ENCODE measurements at regions not wholly inside any gene's neighbourhood (a gene's known extent, or its start where the extent isn't known, plus 50 kb on each side); places are given as distances from the start of the nearest gene placed in this dataset.
"Not testable (repeated sequence)": the region's sequence is repeated elsewhere in the genome, so short reads cannot be mapped to it uniquely, and the experiment has no call there.

DNA sequence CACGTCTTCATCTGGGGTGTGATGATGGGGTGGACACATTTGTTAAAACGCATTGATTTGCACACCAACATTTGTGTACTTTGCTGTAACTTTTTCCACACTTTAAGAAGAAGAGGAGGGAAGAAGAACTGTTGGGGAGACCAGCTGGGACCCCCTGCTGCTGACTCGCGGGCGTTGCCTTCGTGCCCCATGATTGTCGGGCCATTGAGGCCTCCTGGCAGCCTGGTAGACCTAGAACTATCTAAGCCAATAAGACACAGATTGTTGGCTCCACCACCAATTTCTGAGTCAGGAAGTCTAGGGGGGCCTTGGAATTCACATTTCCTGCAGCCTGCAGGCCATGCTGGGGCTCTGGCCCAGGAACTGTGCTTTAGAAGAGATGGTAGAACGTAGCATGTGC lies 105.5 kb downstream of the TNFRSF13B start:
- no peaks in the 10 kb centered on the region for H3K36me3 ChIP-seq (ENCODE audit: low read depth)
- DNase-seq: peak in 1 of 3 donors; percentile 21
- TF ChIP-seq, protein P1, sequence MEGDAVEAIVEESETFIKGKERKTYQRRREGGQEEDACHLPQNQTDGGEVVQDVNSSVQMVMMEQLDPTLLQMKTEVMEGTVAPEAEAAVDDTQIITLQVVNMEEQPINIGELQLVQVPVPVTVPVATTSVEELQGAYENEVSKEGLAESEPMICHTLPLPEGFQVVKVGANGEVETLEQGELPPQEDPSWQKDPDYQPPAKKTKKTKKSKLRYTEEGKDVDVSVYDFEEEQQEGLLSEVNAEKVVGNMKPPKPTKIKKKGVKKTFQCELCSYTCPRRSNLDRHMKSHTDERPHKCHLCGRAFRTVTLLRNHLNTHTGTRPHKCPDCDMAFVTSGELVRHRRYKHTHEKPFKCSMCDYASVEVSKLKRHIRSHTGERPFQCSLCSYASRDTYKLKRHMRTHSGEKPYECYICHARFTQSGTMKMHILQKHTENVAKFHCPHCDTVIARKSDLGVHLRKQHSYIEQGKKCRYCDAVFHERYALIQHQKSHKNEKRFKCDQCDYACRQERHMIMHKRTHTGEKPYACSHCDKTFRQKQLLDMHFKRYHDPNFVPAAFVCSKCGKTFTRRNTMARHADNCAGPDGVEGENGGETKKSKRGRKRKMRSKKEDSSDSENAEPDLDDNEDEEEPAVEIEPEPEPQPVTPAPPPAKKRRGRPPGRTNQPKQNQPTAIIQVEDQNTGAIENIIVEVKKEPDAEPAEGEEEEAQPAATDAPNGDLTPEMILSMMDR (IDR thresholded peaks at IDR 0.05): no peak
- H3K4me3 ChIP-seq: no peak overlapping the region
- no peaks in the 10 kb centered on the region for H3K9me3 ChIP-seq
- intact Hi-C loops (cut with DNase I, micrococcal nuclease): no loop called here
- ATAC-seq: no peak
- no peaks in the 10 kb centered on the region for H3K4me1 ChIP-seq (ENCODE audit: low read depth)

DNA sequence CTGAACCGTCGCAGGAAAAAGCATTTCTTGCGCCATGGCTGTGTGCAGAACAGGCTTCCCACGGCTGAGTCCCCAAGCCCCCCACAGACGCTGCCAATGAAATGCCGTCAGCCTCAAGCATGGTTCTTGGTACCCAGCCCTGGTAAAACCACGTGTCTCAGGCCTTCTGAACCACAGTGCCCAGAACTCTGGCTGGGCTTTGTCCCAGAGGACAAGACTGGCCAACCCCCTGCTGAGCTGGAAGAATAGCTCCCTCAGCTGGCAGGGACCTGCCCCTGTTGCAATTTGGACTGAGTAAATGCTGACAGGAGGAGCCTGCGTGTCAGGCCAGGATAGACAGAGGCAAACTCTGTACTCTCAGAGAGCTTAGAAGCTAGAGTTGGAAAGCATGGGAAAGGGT lies 106.2 kb downstream of the TNFRSF13B start:
- intact Hi-C loops (cut with DNase I, micrococcal nuclease); H3K4me1 ChIP-seq (ENCODE audit: low read depth); H3K9me3 ChIP-seq; H3K36me3 ChIP-seq (ENCODE audit: low read depth); H3K4me3 ChIP-seq: not testable (repeated sequence)
- ATAC-seq: peak; percentile 70
- DNase-seq: peak in 1 of 3 donors; percentile 3

DNA sequence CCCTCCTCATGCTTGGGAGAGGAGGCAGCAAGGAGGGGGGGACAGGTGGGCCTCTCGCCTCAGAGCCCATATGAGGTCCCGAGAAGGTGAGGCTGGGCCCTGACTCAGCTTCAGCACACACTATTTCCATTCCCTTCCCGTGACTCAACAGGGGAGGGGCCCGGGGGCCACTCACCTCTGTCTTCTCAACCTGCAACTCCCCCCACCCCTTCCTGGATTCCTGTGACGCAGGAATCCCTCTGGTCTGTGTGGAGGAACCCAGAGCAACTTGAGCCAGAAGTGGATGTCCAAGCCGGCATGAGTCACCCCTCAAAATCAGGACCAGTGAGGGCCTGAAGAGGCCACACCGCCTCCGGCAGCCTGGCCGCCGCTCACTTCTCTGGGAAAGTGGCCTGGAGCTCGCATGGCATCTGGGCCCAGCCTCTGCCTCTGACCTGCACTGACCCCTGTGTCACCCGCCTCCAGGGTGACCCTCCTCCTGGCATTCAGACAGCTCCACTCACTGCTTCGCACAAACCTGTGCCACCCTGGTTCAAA lies 106.8 kb downstream of the TNFRSF13B start:
- DNase-seq: peak in 1 of 3 donors; percentile 36
- H3K9me3 ChIP-seq; H3K36me3 ChIP-seq (ENCODE audit: low read depth); H3K4me3 ChIP-seq; H3K4me1 ChIP-seq (ENCODE audit: low read depth); intact Hi-C loops (cut with DNase I, micrococcal nuclease): not testable (repeated sequence)
- peak; percentile 79 for ATAC-seq

DNA sequence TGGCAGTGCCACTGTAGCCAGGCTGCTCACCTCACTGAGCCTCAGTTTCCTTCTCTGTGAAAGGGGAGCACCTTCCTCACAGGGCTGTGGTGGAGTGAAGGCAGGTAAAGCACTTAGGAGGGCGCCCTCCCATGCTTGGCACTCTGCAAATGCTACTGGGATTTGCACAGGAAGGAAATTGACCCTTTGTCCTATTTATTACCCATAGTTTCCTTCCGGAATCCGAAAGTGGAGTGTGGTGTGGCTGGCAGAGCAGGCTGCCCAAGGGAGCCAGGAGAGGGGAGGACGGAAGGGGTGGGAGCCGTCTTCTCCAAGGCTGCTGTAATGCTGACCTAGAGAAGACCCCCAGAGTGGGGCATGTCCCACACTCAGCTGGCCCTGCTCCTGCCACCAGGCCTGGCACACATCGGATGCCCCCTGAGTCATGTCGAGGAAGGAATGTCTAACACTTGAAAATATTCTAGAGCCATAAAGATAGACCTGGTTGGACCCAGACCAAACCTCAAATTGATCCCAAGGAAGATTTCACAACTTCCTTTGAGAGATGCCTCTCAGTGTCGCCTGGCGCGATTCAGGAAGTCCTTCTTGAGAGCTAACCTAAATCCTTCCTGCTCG lies 107.3 kb downstream of the TNFRSF13B start:
- H3K4me3 ChIP-seq; H3K9me3 ChIP-seq; intact Hi-C loops (cut with DNase I, micrococcal nuclease); H3K36me3 ChIP-seq (ENCODE audit: low read depth); H3K4me1 ChIP-seq (ENCODE audit: low read depth): not testable (repeated sequence)
- DNase-seq (peak in 1 of 3 donors; percentile 4), ATAC-seq (peak; percentile 72)

DNA sequence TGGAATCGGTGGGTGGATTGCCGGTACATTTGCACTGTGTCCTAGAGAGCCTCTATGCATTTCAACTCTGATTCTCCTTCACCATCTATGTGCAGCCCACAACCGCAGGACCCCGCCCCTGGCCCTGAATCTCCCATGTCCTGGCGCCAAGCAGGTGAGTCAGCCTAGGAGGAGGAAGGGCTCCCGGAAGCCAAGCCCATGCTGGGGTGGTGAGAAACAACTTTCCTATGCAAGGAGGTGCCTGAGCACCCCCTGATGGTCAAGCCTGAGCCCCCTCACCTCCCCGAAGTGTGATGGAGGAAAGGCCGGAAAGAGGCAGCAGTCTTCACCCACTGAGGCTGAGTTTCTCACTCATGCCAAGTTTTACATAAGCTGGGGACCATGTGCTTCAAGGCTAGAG lies 110.8 kb downstream of the TNFRSF13B start:
- H3K4me3 ChIP-seq; ATAC-seq; intact Hi-C loops (cut with DNase I, micrococcal nuclease); H3K9me3 ChIP-seq; H3K4me1 ChIP-seq (ENCODE audit: low read depth); H3K36me3 ChIP-seq (ENCODE audit: low read depth): not testable (repeated sequence)
- DNase-seq: peak in 2 of 3 donors; percentile 23 to 44

DNA sequence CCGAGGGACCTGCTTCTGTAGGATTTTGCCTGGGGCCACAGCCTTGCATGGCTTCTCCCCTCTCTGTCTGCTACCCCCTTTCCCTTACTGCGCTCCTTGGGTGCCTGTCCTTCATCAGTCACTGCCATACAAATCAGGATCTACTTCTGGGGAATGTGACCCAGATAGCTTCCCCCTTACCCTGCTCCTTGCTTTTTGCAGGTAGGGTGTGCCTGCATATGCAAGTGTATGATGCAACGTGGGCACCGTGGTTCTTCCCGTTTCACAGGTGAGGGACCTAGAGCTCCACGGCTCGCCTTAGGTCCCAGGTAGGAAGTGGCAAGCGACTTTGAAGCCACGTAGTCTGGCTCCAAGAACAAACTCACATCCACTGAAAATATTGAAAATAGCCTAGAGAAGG lies 111.5 kb downstream of the TNFRSF13B start:
- H3K36me3 ChIP-seq (ENCODE audit: low read depth); intact Hi-C loops (cut with DNase I, micrococcal nuclease); ATAC-seq: not testable (repeated sequence)

DNA sequence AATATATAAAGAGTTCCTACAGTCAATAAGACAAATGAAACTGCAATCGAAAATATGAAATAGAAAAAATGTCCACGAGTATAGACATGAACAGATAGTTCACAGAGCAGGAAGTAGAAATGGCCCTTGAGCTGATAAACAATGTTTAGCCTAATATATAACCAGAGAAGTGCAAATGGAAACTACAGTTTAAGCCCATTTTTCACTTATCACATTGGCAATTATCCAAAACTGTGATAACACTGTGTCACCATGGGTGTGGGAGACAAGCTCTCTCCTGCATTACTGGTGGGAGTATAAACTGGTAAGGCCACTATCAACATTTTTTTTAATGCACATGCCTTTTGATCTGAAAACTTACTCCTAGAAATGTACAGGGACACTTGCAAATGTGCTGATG lies 112.4 kb downstream of the TNFRSF13B start:
- H3K36me3 ChIP-seq (ENCODE audit: low read depth); H3K4me3 ChIP-seq; ATAC-seq; H3K9me3 ChIP-seq; intact Hi-C loops (cut with DNase I, micrococcal nuclease); H3K4me1 ChIP-seq (ENCODE audit: low read depth); DNase-seq: not testable (repeated sequence)

More for the DNA sequence above, 111.5 kb downstream of the TNFRSF13B start:
- peak in 1 of 3 donors; percentile 11 for DNase-seq
- H3K9me3 ChIP-seq; H3K4me3 ChIP-seq; H3K4me1 ChIP-seq (ENCODE audit: low read depth): not testable (repeated sequence)

DNA sequence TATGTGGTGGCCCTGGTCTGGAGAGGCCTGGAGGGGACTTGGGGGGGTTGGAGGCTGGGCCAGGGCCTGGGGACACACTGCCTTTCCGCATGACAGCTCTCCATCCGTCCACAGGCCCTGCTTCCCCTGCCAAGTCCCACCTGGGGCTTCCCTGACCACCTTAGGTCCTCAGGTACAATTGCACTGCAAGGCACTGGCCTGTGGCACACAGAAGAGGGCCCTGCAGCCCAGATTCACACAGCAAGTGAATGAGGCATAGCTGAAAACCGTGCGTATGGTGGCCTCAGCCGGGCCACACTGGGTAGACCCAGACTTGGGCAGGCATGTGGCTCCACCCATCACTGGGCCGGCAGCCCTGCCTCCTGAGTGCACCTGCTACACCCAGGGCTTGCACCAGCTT lies 114.2 kb downstream of the TNFRSF13B start:
- DNase-seq: peak in 1 of 3 donors; percentile 17
- H3K9me3 ChIP-seq; H3K4me3 ChIP-seq; intact Hi-C loops (cut with DNase I, micrococcal nuclease); H3K4me1 ChIP-seq (ENCODE audit: low read depth); ATAC-seq; H3K36me3 ChIP-seq (ENCODE audit: low read depth): not testable (repeated sequence)

DNA sequence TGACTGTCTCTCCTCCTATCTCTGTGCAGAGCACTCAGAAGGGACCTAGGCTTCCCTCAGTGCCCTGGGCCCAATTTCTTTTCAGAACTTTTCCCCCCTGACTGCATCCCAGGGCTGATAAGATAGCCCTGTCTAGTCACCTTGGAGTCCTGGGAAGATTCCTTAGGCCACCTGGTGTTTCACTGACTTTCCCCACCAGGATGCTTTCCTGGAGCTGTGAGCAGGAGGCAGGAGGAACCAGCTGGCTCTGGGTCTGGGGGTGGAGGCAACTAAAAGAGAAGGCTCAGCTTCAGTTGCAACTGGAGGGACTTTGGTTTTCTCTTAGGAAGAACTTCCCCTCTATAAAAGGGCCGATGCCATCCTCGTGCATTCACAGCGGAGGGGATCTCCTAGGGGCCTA lies 115.1 kb downstream of the TNFRSF13B start:
- DNase-seq; H3K9me3 ChIP-seq; H3K4me3 ChIP-seq; H3K4me1 ChIP-seq (ENCODE audit: low read depth); intact Hi-C loops (cut with DNase I, micrococcal nuclease); H3K36me3 ChIP-seq (ENCODE audit: low read depth); ATAC-seq: not testable (repeated sequence)

DNA sequence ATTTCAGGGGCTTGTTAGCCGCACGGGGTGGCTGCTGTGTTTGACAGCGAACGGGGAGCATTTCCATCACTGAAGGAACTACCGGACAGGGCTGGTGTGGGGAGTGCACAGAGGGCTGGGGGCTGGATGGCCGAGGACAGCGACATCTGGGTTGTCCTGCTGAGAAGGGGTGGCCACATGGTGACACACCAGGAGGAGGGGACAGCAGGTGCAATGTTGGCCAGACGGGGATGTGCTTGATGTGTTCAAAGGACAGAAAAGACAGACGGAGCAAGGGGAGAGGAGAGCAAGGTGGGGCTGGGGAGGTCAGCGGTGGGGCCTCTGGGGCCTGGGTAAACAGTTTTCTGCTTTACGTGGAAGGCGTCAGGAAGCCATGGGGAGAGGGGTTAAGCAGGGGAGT lies 115.7 kb downstream of the TNFRSF13B start:
- H3K36me3 ChIP-seq (ENCODE audit: low read depth); ATAC-seq; intact Hi-C loops (cut with DNase I, micrococcal nuclease); H3K4me3 ChIP-seq; H3K4me1 ChIP-seq (ENCODE audit: low read depth); H3K9me3 ChIP-seq: not testable (repeated sequence)
- DNase-seq: peak in 1 of 3 donors; percentile 33

DNA sequence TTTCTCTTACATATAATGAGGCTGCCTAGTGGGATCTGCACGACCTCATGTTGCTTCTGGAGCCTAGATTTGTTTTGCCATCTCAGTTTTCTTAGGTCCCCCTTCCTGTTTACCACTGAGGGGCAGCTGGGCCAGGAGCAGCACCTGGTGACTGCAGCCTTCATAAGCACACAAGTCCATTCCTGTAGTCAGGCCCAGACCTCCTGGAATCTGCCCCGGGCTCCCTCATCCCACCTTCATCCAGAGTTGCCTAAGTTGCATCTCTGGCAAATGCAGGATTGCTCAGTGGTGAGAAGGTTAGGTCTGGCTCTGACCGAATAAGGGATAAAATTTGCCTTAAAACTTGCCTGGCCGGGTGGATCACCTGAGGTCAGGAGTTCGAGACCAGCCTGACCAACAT lies 117.3 kb downstream of the TNFRSF13B start:
- H3K4me1 ChIP-seq (ENCODE audit: low read depth); intact Hi-C loops (cut with DNase I, micrococcal nuclease); ATAC-seq; H3K4me3 ChIP-seq; H3K36me3 ChIP-seq (ENCODE audit: low read depth); H3K9me3 ChIP-seq: not testable (repeated sequence)
- peak in 1 of 3 donors; percentile 1 for DNase-seq
